Pancreas (tissue), 10 donors: ENCODE measurements at regions not wholly inside any gene's neighbourhood (a gene's known extent, or its start where the extent isn't known, plus 50 kb on each side); places are given as distances from the start of the nearest gene placed in this dataset.
A peak's percentile ranks its signal among the peaks of the same experiment; 100 is the strongest.

Source experiments
- ATAC-seq, 4 donors: fragments of 200-7000 bp; cut with Tn5 transposase; one replicate each; pipeline versions ENCODE4 v1.8.0 to v1.9.1; 2020; ENCODE audit warnings: mild to moderate bottlenecking in 4 of 4, moderate library complexity in 4 of 4
- DNase-seq, 6 donors: peaks; one replicate each; pipeline ENCODE4 v3.0.0-alpha.2; 2020
- FAIRE-seq: peaks from 2 replicates; lab custom pipeline; 2012; peaks lifted over from hg19 to GRCh38; lab: Jason Lieb, UNC
- H3K27ac ChIP-seq, 4 donors: fragments of 200-600 bp; sonication (generic); 1 replicate in 3 of 4; 2 replicates in 1 of 4; pipeline versions ENCODE4 v1.5.0 to v1.8.0; 2020
- H3K27me3 ChIP-seq, 4 donors: fragments of 200-600 bp; one replicate each; pipeline ENCODE4 v1.8.0; 2021
- H3K36me3 ChIP-seq, 3 donors: fragments of 200-600 bp; sonication (generic) in 1 of 3; one replicate each; pipeline versions ENCODE4 v1.5.0 to v1.8.0; 2020 to 2021
- H3K4me1 ChIP-seq, 3 donors: fragments of 200-600 bp; one replicate each; pipeline ENCODE4 v1.8.0; 2021
- H3K4me3 ChIP-seq, 4 donors: fragments of 200-600 bp; sonication (generic) in 2 of 4; one replicate each; pipeline versions ENCODE4 v1.5.0 to v1.8.0; 2020 to 2021
- H3K9me3 ChIP-seq, 4 donors: fragments of 200-600 bp; one replicate each; pipeline ENCODE4 v1.8.0; 2021
- WGBS, 2 donors: extraction: QIAGEN DNeasy Blood & Tissue Kit; methylation state at CpG; one replicate each; pipeline ENCODE4 v1.1.7; 2013; 5-methylcytosine and 5-hydroxymethylcytosine counted together
- intact Hi-C, 3 donors: fragments of 100-400 bp; cut with DNase I; formaldehyde crosslinking; loops; one replicate each; pipeline versions ENCODE4 v1.11.1 to v1.14.2; 2022
- TF ChIP-seq, protein P1 (sequence below), 4 donors: fragments of 200-600 bp; sonication (generic) in 3 of 4; IDR thresholded peaks; one replicate each; pipeline versions ENCODE4 v1.5.0 to v1.8.0; 2021; ENCODE audit warnings: antibody characterized with exemption in 4 of 4
- donor health status: healthy with polysubstance abuse.
- donor health status: DM: no; HTN: no; CAD: no; lungs with moderate emphysema.
- donor health status: DM: no; HTN: no; CAD: no.
- donor health status: control.
- donor health status: control.
- donor health status: Bipolar disorder and iron deficiency.
- donor health status: DM: yes; HTN: yes; CAD: no.
- donor health status: DM: no; HTN: no; CAD: no.
- donor health status: DM: no; HTN: no; CAD: no.
- donor health status: DM: yes; HTN: yes; CAD: no.

DNA sequence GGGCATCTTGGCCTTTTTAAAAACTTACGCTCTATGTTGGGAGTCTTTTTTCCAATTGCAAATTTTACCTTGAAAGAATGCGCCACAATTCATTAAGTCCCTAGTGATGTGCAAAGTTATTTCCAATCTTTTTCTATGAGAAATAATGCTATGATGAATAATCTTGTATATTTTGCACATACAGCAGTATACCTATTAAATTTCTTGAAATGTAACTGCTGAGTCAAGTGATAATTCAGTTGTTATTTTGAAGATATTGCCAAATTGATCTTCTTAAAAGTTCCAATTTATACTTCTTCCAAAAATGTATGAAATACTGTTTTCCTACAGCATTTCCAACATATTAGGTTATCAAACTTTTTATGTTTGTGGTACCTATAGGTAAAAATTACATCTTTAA is 92.8 kb upstream of the PPP2R2B start:
- no peaks in the 10 kb centered on the region for H3K9me3 ChIP-seq
- H3K4me1 ChIP-seq, result no peaks in the 10 kb centered on the region
- H3K4me3 ChIP-seq, result no peak overlapping the region
- FAIRE-seq, result no peak
- no peaks in the 10 kb centered on the region for H3K27me3 ChIP-seq
- TF ChIP-seq, protein P1, sequence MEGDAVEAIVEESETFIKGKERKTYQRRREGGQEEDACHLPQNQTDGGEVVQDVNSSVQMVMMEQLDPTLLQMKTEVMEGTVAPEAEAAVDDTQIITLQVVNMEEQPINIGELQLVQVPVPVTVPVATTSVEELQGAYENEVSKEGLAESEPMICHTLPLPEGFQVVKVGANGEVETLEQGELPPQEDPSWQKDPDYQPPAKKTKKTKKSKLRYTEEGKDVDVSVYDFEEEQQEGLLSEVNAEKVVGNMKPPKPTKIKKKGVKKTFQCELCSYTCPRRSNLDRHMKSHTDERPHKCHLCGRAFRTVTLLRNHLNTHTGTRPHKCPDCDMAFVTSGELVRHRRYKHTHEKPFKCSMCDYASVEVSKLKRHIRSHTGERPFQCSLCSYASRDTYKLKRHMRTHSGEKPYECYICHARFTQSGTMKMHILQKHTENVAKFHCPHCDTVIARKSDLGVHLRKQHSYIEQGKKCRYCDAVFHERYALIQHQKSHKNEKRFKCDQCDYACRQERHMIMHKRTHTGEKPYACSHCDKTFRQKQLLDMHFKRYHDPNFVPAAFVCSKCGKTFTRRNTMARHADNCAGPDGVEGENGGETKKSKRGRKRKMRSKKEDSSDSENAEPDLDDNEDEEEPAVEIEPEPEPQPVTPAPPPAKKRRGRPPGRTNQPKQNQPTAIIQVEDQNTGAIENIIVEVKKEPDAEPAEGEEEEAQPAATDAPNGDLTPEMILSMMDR (IDR thresholded peaks at IDR 0.05), result no peak
- no peak overlapping the region for H3K27ac ChIP-seq
- DNase-seq, result no peak
- intact Hi-C loops, result loop anchor here in 1 of 3 donors (10.0 kb wide), 1 partner anchor 417 kb away; no protein-coding TSS in a partner anchor
- 92 to 95% methylated on average over 2 of the region's 2 CpGs for WGBS, 2 donors
- no peaks in the 10 kb centered on the region for H3K36me3 ChIP-seq
- ATAC-seq, result no peak

DNA sequence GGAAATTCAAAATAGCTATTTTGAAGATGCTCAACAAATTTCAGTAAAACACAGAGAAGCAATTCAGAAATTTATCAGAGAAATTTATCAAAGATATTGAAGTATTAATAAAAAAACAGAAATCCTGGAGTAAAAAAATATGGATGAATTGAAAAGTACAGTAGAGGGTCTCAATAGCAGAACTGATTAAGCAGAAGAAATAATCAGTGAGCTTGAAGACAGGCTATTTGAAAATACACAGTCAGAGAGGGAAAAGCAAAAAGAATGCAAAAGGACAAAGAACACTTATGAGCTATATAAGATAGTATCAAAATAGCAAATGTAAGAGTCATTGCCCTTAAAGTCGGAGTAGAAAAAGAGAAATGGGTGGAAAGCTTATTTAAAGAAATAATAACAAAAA is 107.9 kb upstream of the PPP2R2B start:
- intact Hi-C loops, result no loop called here
- WGBS, 2 donors, result 64 to 81% methylated on average over 1 of the region's 1 CpG
- FAIRE-seq (no peak), DNase-seq (no peak), ATAC-seq (no peak)
- TF ChIP-seq, protein P1 (IDR thresholded peaks at IDR 0.05), result no peak
- peaks cover 0 to 4% (median 0%) of the 10 kb centered on the region in 4 donors for H3K9me3 ChIP-seq
- H3K27me3 ChIP-seq, result no peaks in the 10 kb centered on the region
- H3K4me3 ChIP-seq, result no peak overlapping the region
- no peak overlapping the region for H3K27ac ChIP-seq
- no peaks in the 10 kb centered on the region for H3K4me1 ChIP-seq
- H3K36me3 ChIP-seq, result no peaks in the 10 kb centered on the region

DNA sequence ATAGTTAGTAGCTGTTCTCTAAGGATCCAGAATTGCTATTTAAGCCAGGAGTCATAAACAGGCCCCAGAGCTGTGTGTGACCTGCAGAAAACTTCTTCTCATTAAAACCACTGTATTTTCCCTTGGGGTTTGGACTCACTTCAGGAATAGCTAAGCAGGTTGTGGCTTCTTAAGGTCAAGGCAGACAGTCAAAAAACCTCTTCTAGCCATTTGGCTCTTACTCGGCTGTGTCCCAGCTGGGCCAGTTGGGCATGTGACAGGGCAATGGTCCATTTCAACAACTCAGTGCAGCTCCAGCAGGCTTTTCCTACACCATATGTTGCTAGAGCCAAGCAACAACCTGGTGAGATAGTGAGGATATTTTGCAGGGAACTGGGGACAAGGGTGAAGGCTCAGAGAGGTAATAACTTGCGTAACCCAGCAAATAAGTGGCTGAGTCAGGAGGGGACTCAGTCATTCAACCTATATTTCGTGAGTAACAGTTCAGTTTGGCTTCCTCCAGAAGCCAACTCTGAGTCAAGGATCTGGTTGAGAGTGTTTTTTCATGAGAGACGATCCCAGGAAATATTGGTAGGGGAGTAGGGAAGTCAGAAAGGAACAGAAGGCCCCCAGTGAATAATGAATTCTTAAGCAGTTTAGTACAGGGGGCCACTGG is 115.4 kb upstream of the PPP2R2B start:
- ATAC-seq, result peak in 1 of 4 donors; percentile 37
- Histone ChIP-seq H3K27ac (no peak overlapping the region), H3K4me3 (no peak overlapping the region), H3K4me1 (peaks cover 0 to 10% (median 0%) of the 10 kb centered on the region in 3 donors), H3K9me3 (no peaks in the 10 kb centered on the region), H3K27me3 (no peaks in the 10 kb centered on the region), H3K36me3 (no peaks in the 10 kb centered on the region)
- FAIRE-seq, result no peak
- TF ChIP-seq, protein P1 (IDR thresholded peaks at IDR 0.05), result no peak
- DNase-seq, result no peak
- 70 to 77% methylated on average over 4 of the region's 4 CpGs for WGBS, 2 donors
- intact Hi-C loops, result no loop called here

DNA sequence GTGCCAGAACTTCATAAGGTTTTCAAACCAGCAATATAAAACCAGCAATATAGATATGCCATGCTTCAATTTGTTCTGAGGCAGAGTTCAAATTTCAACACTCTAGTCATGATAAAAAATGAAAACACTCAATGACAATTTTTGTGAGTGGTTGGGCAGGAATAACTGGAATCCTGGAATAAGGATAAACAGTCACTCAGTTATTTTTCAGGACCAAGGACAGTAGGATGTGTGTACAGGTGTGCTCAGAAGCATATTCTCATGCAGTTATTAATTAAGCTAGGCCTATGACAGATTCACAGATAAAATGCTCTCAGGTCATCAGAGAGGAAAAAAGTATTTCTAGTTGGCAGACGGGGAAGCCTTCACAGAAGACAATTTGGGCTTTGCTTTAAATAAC is 117.3 kb upstream of the PPP2R2B start:
- no peaks in the 10 kb centered on the region for H3K9me3 ChIP-seq
- DNase-seq, result peak in 2 of 6 donors; percentile 7 to 14
- TF ChIP-seq, protein P1 (IDR thresholded peaks at IDR 0.05), result no peak
- peak; percentile 85 to 95 (median 88) for ATAC-seq
- H3K36me3 ChIP-seq, result no peaks in the 10 kb centered on the region
- no peak overlapping the region for H3K27ac ChIP-seq
- 13 to 20% methylated on average over 1 of the region's 1 CpG for WGBS, 2 donors
- H3K27me3 ChIP-seq, result no peaks in the 10 kb centered on the region
- intact Hi-C loops, result no loop called here
- FAIRE-seq, result no peak
- H3K4me3 ChIP-seq, result no peak overlapping the region
- H3K4me1 ChIP-seq, result peaks cover 0 to 10% (median 0%) of the 10 kb centered on the region in 3 donors

DNA sequence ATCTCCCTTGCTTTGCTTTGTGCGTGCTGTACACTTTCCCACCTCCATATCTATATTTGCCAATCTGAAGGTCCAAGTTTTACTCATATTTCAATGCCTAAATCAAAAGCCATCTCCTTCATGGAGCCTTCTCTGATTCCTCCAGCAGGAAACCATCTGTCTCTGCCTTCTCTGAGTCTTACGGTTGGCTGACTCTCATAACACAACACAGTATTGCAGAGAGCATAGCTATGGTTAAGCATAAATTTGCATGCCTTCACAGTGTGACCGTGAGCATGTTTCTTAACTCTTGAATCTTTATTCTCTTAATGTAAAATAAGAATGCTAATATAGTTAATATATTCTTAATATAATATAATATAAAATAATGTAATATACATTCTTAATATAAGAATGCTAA is 136.8 kb upstream of the PPP2R2B start:
- intact Hi-C loops, result no loop called here
- Histone ChIP-seq H3K27me3 (no peaks in the 10 kb centered on the region), H3K4me3 (no peak overlapping the region), H3K27ac (no peak overlapping the region), H3K36me3 (no peaks in the 10 kb centered on the region), H3K9me3 (no peaks in the 10 kb centered on the region), H3K4me1 (no peaks in the 10 kb centered on the region)
- TF ChIP-seq, protein P1 (IDR thresholded peaks at IDR 0.05), result no peak
- 78 to 83% methylated on average over 3 of the region's 3 CpGs for WGBS, 2 donors
- no peak for DNase-seq
- no peak for FAIRE-seq
- no peak for ATAC-seq
